ENCODE measurements at regions not wholly inside any gene's neighbourhood (a gene's known extent, or its start where the extent isn't known, plus 50 kb on each side); places are given as distances from the start of the nearest gene placed in this dataset.

DNA sequence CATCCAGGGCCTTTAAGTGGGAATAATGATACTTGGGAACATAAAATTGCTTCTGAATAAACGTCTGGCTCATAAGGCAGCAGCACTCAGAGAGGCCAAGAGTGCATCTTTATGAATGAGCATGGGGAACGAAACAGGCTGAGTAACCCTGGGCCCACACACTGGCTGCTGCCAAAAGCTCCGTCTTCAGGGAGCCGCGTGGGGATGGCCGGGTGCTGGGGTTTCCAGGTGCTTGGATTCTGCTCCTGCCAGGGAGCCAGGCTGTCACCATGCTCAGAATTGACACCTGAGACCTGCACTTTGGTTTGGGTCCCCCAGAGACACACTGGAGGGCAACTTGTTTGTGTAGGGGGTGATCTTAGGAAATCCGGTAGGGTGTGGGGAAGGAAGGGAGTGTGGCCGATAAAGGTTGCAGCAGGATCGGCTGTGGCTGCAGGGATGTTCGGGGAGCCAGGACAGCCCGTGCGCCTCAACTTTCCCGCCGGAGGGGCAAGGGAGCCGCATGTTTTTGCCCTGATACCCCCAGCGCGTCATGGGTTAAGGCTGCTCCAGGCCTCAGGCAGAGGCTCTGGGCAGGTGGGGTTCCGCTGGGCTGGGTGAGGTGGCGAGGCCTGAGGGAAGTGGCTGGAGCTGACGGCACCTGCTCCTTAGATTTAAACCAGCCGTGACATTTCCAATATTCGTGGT is 101.8 kb downstream of the YTHDF1 start:
- H3K4me3 Mint-ChIP-seq: no peak overlapping the region
- intact Hi-C loops (cut with DNase I, micrococcal nuclease): no loop called here

DNA sequence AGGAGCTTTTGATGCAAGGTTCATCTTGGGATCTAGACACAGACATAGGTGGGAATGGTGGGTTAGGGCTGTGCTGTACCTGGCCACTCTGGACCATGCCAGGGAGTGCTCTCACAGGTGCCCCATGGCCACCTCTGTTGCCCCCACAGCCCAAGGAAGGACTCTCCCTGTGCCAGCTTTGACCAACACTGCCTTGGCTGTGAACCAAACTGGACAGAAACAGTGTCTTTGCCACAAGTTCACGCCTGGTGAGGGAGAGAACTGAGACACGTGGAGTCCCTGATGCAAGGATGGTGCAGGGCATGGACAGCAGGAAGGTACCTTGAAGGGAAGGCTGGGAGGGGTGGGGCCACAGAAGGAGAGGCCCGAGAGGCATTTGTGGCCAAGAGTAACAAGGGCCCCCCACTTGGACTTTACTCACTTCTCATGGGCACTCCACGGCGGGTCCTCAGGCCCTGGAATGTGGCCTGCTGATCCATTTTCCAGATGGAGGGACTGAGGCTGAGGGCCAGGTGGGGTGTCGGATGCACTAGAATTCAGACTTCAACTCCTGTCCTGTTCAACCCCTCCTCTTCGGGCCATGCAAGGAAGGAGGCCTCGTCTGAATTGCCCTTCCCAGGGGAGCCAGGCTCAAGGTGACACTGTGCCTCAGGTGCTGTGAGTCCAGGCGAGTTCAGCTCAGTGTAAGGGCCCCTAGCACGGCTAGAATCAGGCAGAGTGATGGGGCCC is 103.3 kb downstream of the YTHDF1 start:
- CTCF ChIA-PET: no interaction called here

More for the DNA sequence above, 101.8 kb downstream of the YTHDF1 start:
- no peak overlapping the region for H3K4me3 ChIP-seq (ENCODE audit: low read length)
- peaks cover 9% of the 10 kb centered on the region for H3K9me3 Mint-ChIP-seq
- no peaks in the 10 kb centered on the region for H3K36me3 ChIP-seq (ENCODE audit: insufficient read depth, low read length)
- POLR2A ChIA-PET: no interaction called here
- H3K27ac Mint-ChIP-seq: no peak overlapping the region
- TF ChIP-seq, protein P1, sequence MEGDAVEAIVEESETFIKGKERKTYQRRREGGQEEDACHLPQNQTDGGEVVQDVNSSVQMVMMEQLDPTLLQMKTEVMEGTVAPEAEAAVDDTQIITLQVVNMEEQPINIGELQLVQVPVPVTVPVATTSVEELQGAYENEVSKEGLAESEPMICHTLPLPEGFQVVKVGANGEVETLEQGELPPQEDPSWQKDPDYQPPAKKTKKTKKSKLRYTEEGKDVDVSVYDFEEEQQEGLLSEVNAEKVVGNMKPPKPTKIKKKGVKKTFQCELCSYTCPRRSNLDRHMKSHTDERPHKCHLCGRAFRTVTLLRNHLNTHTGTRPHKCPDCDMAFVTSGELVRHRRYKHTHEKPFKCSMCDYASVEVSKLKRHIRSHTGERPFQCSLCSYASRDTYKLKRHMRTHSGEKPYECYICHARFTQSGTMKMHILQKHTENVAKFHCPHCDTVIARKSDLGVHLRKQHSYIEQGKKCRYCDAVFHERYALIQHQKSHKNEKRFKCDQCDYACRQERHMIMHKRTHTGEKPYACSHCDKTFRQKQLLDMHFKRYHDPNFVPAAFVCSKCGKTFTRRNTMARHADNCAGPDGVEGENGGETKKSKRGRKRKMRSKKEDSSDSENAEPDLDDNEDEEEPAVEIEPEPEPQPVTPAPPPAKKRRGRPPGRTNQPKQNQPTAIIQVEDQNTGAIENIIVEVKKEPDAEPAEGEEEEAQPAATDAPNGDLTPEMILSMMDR (IDR thresholded peaks at IDR 0.05): no peak
- peaks cover 53% of the 10 kb centered on the region for H3K27me3 Mint-ChIP-seq
- CTCF ChIA-PET: no interaction called here
- no peak overlapping the region for H3K27ac ChIP-seq (ENCODE audit: low read depth in 1 of 2, low read length in 2 of 2)
- peaks cover 18 to 30% of the 10 kb centered on the region in 2 experiments for H3K27me3 ChIP-seq (ENCODE audit: control insufficient read depth in 1 of 2, insufficient read depth in 2 of 2, low read length in 2 of 2)
- no peak for DNase-seq
- H3K4me1 ChIP-seq (ENCODE audit: insufficient read depth, low read length): peaks cover 4% of the 10 kb centered on the region
- H3K4me1 Mint-ChIP-seq (ENCODE audit: low read depth): no peaks in the 10 kb centered on the region
- no peaks in the 10 kb centered on the region for H3K36me3 Mint-ChIP-seq (ENCODE audit: low read depth)
- H3K9me3 ChIP-seq (ENCODE audit: control insufficient read depth in 1 of 2, insufficient read depth in 1 of 2, low read length in 2 of 2): peaks cover 8 to 37% of the 10 kb centered on the region in 2 experiments
- no peak for ATAC-seq (ENCODE audit: poor library complexity)

DNA sequence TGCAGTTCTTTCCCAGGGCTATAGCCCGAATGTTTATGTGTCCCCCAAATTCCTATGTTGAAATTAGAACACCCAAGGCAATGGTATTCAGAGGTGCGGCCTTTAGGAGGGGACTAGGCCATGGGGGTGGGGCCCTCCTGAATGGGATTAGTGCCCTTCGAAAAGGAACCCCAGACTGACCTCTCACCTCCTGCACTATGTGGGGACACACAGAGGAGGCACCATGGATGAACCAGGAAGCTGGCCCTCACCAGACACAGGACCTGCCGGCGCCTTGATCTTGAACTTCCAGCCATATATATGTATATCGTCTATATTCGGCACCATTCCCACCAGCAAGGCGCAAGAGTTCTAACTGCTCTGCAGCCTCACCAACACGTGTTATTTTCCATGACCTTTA is 101.5 kb upstream of the BHLHE23 start:
- Mint-ChIP-seq H3K4me3 (no peak overlapping the region), H3K4me1 (ENCODE audit: low read depth) (no peaks in the 10 kb centered on the region), H3K27ac (no peak overlapping the region), H3K27me3 (peaks cover 8% of the 10 kb centered on the region), H3K36me3 (ENCODE audit: low read depth) (no peaks in the 10 kb centered on the region), H3K9me3 (peaks cover 11% of the 10 kb centered on the region)
- Histone ChIP-seq H3K27me3 (ENCODE audit: control insufficient read depth in 1 of 2, insufficient read depth in 2 of 2, low read length in 2 of 2) (no peaks in the 10 kb centered on the region), H3K9me3 (ENCODE audit: control insufficient read depth in 1 of 2, insufficient read depth in 1 of 2, low read length in 2 of 2) (peaks cover 19 to 70% of the 10 kb centered on the region in 2 experiments), H3K36me3 (ENCODE audit: insufficient read depth, low read length) (no peaks in the 10 kb centered on the region), H3K4me3 (ENCODE audit: low read length) (no peak overlapping the region), H3K27ac (ENCODE audit: low read depth in 1 of 2, low read length in 2 of 2) (no peak overlapping the region), H3K4me1 (ENCODE audit: insufficient read depth, low read length) (no peaks in the 10 kb centered on the region)
- intact Hi-C loops (cut with DNase I, micrococcal nuclease): loop anchor here in 1 of 2 experiments (10.0 kb wide), 1 partner anchor 67 kb away; no protein-coding TSS in a partner anchor
- DNase-seq (no peak), ATAC-seq (ENCODE audit: poor library complexity) (no peak)
- TF ChIP-seq, protein P1 (IDR thresholded peaks at IDR 0.05): no peak
- POLR2A ChIA-PET: interaction anchor here (1.2 kb wide), 1 partner anchor 231 kb away, joined by 3 read pairs; no protein-coding TSS in a partner anchor
- CTCF ChIA-PET: no interaction called here

More for the DNA sequence above, 103.3 kb downstream of the YTHDF1 start:
- DNase-seq (no peak), ATAC-seq (ENCODE audit: poor library complexity) (no peak)
- Histone ChIP-seq H3K27me3 (ENCODE audit: control insufficient read depth in 1 of 2, insufficient read depth in 2 of 2, low read length in 2 of 2) (peaks cover 18 to 30% of the 10 kb centered on the region in 2 experiments), H3K36me3 (ENCODE audit: insufficient read depth, low read length) (no peaks in the 10 kb centered on the region), H3K4me1 (ENCODE audit: insufficient read depth, low read length) (peaks cover 4% of the 10 kb centered on the region), H3K9me3 (ENCODE audit: control insufficient read depth in 1 of 2, insufficient read depth in 1 of 2, low read length in 2 of 2) (peaks cover 16 to 38% of the 10 kb centered on the region in 2 experiments), H3K4me3 (ENCODE audit: low read length) (no peak overlapping the region), H3K27ac (ENCODE audit: low read depth in 1 of 2, low read length in 2 of 2) (no peak overlapping the region)
- POLR2A ChIA-PET: no interaction called here
- TF ChIP-seq, protein P1 (IDR thresholded peaks at IDR 0.05): no peak
- Mint-ChIP-seq H3K27me3 (peaks cover 47% of the 10 kb centered on the region), H3K4me3 (no peak overlapping the region), H3K9me3 (peaks cover 9% of the 10 kb centered on the region), H3K27ac (no peak overlapping the region), H3K36me3 (ENCODE audit: low read depth) (no peaks in the 10 kb centered on the region), H3K4me1 (ENCODE audit: low read depth) (no peaks in the 10 kb centered on the region)
- intact Hi-C loops (cut with DNase I, micrococcal nuclease): no loop called here

All from CD4-positive, alpha-beta T cell (primary cell).